K562 (cell line): ENCODE measurements at regions not wholly inside any gene's neighbourhood (a gene's known extent, or its start where the extent isn't known, plus 50 kb on each side); places are given as distances from the start of the nearest gene placed in this dataset.

Experiments
- ATAC-seq: fragments of 200-7000 bp; cut with Tn5 transposase; 3 replicates; pipeline ENCODE4 v1.9.1; 2020; ENCODE audit warnings: moderate library complexity
- BruUV-seq: library from RNA; stranded (reverse); fragments of 400-500 nt; replicated peaks from 2 replicates; lab custom pipeline; 2021; lab: Mats Ljungman, UMichigan
- CTCF ChIA-PET: fragments of 300-600 bp; formaldehyde crosslinking; extraction: SDS; loops from one replicate; lab custom pipeline; 2021; ENCODE audit warnings: low intra/inter-chr PET ratio; lab: Yijun Ruan, JAX
- POLR2A ChIA-PET: fragments of 300-600, 350-650 bp; sonication (Branson Sonifier 250); formaldehyde crosslinking; extraction: SDS; loops from one replicate; lab custom pipeline; 2021; ENCODE audit warnings: antibody characterized with exemption, inconsistent platforms; lab: Yijun Ruan, JAX
- DNase-seq, 4 experiments: peaks; one replicate each; pipeline versions ENCODE4 v3.0.0 to v3.0.0-alpha.2; 2011 to 2018; ENCODE audit warnings: low spot score in 3 of 4, mixed read lengths in 3 of 4; ENCODE audit errors: extremely low read depth in 1 of 4
- FAIRE-seq: peaks from 2 replicates; lab custom pipeline; 2011; peaks lifted over from hg19 to GRCh38; lab: Jason Lieb, UNC
- H2AFZ ChIP-seq: 2 replicates; pipeline ENCODE4 v1.6.0; 2011; ENCODE audit warnings: low read depth, low read length, control low read depth, inconsistent platforms
- H3K27ac ChIP-seq: fragments of 200-600 bp; 3 replicates; pipeline ENCODE4 v1.8.0; 2011; ENCODE audit warnings: low read depth, mild to moderate bottlenecking, control low read depth, inconsistent platforms, low read length, moderate library complexity, mixed read lengths; ENCODE audit errors: extremely low read depth
- H3K27me3 ChIP-seq, 2 experiments: fragments of 300-600 bp in 1 of 2; 2 replicates in 1 of 2; 3 replicates in 1 of 2; pipeline versions ENCODE4 v1.6.0 to v1.8.0; 2011; ENCODE audit warnings: inconsistent platforms in 2 of 2, low read length in 2 of 2, mild to moderate bottlenecking in 1 of 2, mixed read lengths in 1 of 2, moderate library complexity in 1 of 2; ENCODE audit not compliant: control insufficient read depth in 2 of 2, insufficient read depth in 2 of 2
- H3K36me3 ChIP-seq: fragments of 300-600 bp; 3 replicates; pipeline ENCODE4 v1.8.0; 2011; ENCODE audit warnings: mild to moderate bottlenecking, low read length, inconsistent platforms; ENCODE audit not compliant: control insufficient read depth, insufficient read depth
- H3K4me1 ChIP-seq, 2 experiments: fragments of 200-600 bp in 1 of 2; replicated peaks in 1 of 2; 2 replicates in 1 of 2; 3 replicates in 1 of 2; pipeline versions ENCODE4 v1.5.1 to v1.8.0; 2011; ENCODE audit warnings: inconsistent platforms in 2 of 2, low read length in 2 of 2, mild to moderate bottlenecking in 1 of 2, mixed read lengths in 1 of 2, moderate library complexity in 1 of 2; ENCODE audit not compliant: control insufficient read depth in 2 of 2, insufficient read depth in 2 of 2
- H3K4me2 ChIP-seq: 2 replicates; pipeline ENCODE4 v1.6.1; 2011; ENCODE audit warnings: low read length, control low read depth, inconsistent platforms, mixed read lengths; ENCODE audit not compliant: insufficient read depth
- H3K4me3 ChIP-seq: fragments of 200-600 bp; sonication (generic), shearing (Covaris generic); 2 replicates; pipeline ENCODE4 v1.5.1; 2016; ENCODE audit warnings: control low read depth, inconsistent platforms
- H3K79me2 ChIP-seq: fragments of 200-600 bp; 3 replicates; pipeline ENCODE4 v1.8.0; 2011; ENCODE audit warnings: low read length, inconsistent platforms; ENCODE audit not compliant: control insufficient read depth, insufficient read depth
- H3K9ac ChIP-seq, 2 experiments: 2 replicates each; pipeline versions ENCODE4 v1.6.0 to v1.6.1; 2011; ENCODE audit warnings: low read depth in 2 of 2, low read length in 2 of 2, control low read depth in 1 of 2, inconsistent platforms in 1 of 2, mild to moderate bottlenecking in 1 of 2, mixed read lengths in 1 of 2; ENCODE audit not compliant: insufficient read depth in 1 of 2
- H3K9me1 ChIP-seq: one replicate; pipeline ENCODE4 v1.6.0; 2011; ENCODE audit warnings: inconsistent platforms, mild to moderate bottlenecking, low read length, moderate library complexity; ENCODE audit not compliant: control insufficient read depth, insufficient read depth
- H3K9me3 ChIP-seq: replicated peaks from 2 replicates; pipeline ENCODE4 v1.5.1; 2011; ENCODE audit warnings: low read depth, low read length, inconsistent platforms; ENCODE audit not compliant: control insufficient read depth, insufficient read depth
- H4K20me1 ChIP-seq: replicated peaks from 2 replicates; pipeline ENCODE4 v1.6.1; 2011; ENCODE audit warnings: low read length, inconsistent platforms, mixed read lengths; ENCODE audit not compliant: control insufficient read depth, insufficient read depth
- FOSL1 ChIP-seq: fragments of 200-800 bp; sonication (Bioruptor generic); conservative IDR thresholded peaks from 2 replicates; pipeline ENCODE4 v1.6.1; 2016; ENCODE audit warnings: missing genetic modification characterization, missing compliant biosample characterization
- GATAD2B ChIP-seq: fragments of 450-650 bp; IDR thresholded peaks from 2 replicates; pipeline ENCODE4 v1.6.1; 2017; ENCODE audit warnings: mild to moderate bottlenecking, borderline replicate concordance
- MLLT1 ChIP-seq, 2 experiments: fragments of 450-650 bp; IDR thresholded peaks; 2 replicates each; pipeline ENCODE4 v1.6.1; 2016
- NKRF ChIP-seq: fragments of 450-650 bp; IDR thresholded peaks from 2 replicates; pipeline ENCODE4 v1.6.1; 2016; ENCODE audit warnings: borderline replicate concordance
- TARDBP ChIP-seq: fragments of 450-650 bp; IDR thresholded peaks from 2 replicates; pipeline ENCODE4 v1.6.1; 2016
- ZNF143 ChIP-seq: sonication (generic); formaldehyde crosslinking; IDR thresholded peaks from 2 replicates; pipeline ENCODE4 v1.9.0; 2022; ENCODE audit warnings: mild to moderate bottlenecking, missing genetic modification reagents
- ZNF324 ChIP-seq: fragments of 250-450 bp; sonication (Bioruptor Pico); IDR thresholded peaks from 2 replicates; pipeline ENCODE4 v1.4.0; 2020; ENCODE audit warnings: mild to moderate bottlenecking
- ZNF511 ChIP-seq: sonication (generic); formaldehyde crosslinking; IDR thresholded peaks from 2 replicates; pipeline ENCODE4 v1.8.0; 2022; ENCODE audit warnings: mild to moderate bottlenecking, missing genetic modification reagents
- ZNF583 ChIP-seq: fragments of 250-450 bp; sonication (Bioruptor Pico); IDR thresholded peaks from 2 replicates; pipeline ENCODE4 v1.4.0; 2020
- WGBS: fragments of 100-300 bp; shearing (Covaris generic); methylation state at CpG from one replicate; pipeline ENCODE4 v1.1.6; 2016; ENCODE audit warnings: low coverage, mixed read lengths; ENCODE audit not compliant: insufficient coverage; ENCODE audit errors: missing lambda C conversion rate; 5-methylcytosine and 5-hydroxymethylcytosine counted together
- in situ Hi-C: fragments of 300-500 bp; cut with MboI; formaldehyde crosslinking; loops from 4 replicates; pipeline ENCODE4 v1.15.0; 2018; ENCODE audit warnings: inconsistent platforms, mixed read lengths
- intact Hi-C: fragments of 100-400 bp; cut with micrococcal nuclease; formaldehyde crosslinking; loops from 2 replicates; pipeline ENCODE4 v1.14.2; 2022

- no peak for FAIRE-seq
These were observed 145.9 kb upstream of the ADCY2 start for GRCh38 chr5:7250004-7250403.

More at GRCh38 chr5:7250004-7250403, 145.9 kb upstream of the ADCY2 start:
- TF ChIP-seq TARDBP = no peak
- TF ChIP-seq GATAD2B = no peak
- no peak for TF ChIP-seq ZNF583 (CRISPR knock-in tag)
- TF ChIP-seq ZNF143 = no peak
- no peak for TF ChIP-seq FOSL1
- TF ChIP-seq ZNF324 (CRISPR knock-in tag) = no peak
- TF ChIP-seq MLLT1 (IDR thresholded peaks at IDR 0.05) = no peak
- no peak for TF ChIP-seq NKRF
- TF ChIP-seq ZNF511 (CRISPR knock-in tag) = no peak
- Histone ChIP-seq H3K9me1 (no peaks in the 10 kb centered on the region), H3K4me3 (no peak overlapping the region), H4K20me1 (no peaks in the 10 kb centered on the region), H3K27me3 (no peaks in the 10 kb centered on the region), H3K36me3 (no peaks in the 10 kb centered on the region), H3K27ac (no peak overlapping the region), H3K79me2 (no peaks in the 10 kb centered on the region), H2AFZ (no peak overlapping the region), H3K4me2 (no peak overlapping the region), H3K9ac (no peak overlapping the region), H3K4me1 (no peaks in the 10 kb centered on the region), H3K9me3 (no peaks in the 10 kb centered on the region)
- intact Hi-C loops = no loop called here
- no peak for DNase-seq
- ChIA-PET CTCF (no interaction called here), POLR2A (interaction anchor here (1.0 kb wide), 1 partner anchor 13 kb away, joined by 3 read pairs; no protein-coding TSS in a partner anchor)
- 0% methylated on average over 2 of the region's 2 CpGs for WGBS
- in situ Hi-C loops = no loop called here
- no peak for ATAC-seq
- no TSS peak for BruUV-seq
